H7 (cell line): ENCODE measurements at regions not wholly inside any gene's neighbourhood (a gene's known extent, or its start where the extent isn't known, plus 50 kb on each side); places are given as distances from the start of the nearest gene placed in this dataset.
A peak's percentile ranks its signal among the peaks of the same experiment; 100 is the strongest.

Source experiments
- DNase-seq: peaks from one replicate; pipeline ENCODE4 v3.0.0; 2012
- H3K27me3 ChIP-seq: 2 replicates; pipeline ENCODE4 v1.6.0; 2011; ENCODE audit warnings: mild to moderate bottlenecking, low read length; ENCODE audit not compliant: control insufficient read depth, insufficient read depth
- H3K36me3 ChIP-seq: replicated peaks from 2 replicates; pipeline ENCODE4 v1.5.1; 2011; ENCODE audit warnings: low read length; ENCODE audit not compliant: control insufficient read depth, insufficient read depth
- H3K4me3 ChIP-seq: 2 replicates; pipeline ENCODE4 v1.5.1; 2011; ENCODE audit warnings: low read depth, mild to moderate bottlenecking, control low read depth, low read length, moderate library complexity; ENCODE audit not compliant: insufficient read depth

DNA sequence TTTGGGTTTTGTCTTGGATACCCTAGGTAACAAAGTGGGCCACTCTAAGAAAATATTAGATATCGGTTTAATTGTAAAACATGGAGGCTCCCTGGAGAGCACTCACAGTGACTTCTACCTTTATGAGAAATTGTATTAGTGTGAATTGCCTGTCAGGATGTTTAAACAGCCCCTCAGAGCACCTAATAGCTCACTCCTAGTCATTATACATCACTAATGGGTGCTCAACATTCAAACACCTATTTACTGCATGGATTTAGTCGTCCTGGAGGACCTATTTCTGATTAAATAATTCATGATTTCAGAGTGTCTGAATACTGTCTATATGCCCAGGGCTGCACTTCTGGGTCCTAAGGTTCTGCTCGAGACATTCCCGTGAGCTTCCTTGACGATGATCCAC is 430.2 kb upstream of the EEF2KMT start:
- no peaks in the 10 kb centered on the region for H3K36me3 ChIP-seq
- no peak for DNase-seq
- no peak overlapping the region for H3K4me3 ChIP-seq
- H3K27me3 ChIP-seq = no peaks in the 10 kb centered on the region

DNA sequence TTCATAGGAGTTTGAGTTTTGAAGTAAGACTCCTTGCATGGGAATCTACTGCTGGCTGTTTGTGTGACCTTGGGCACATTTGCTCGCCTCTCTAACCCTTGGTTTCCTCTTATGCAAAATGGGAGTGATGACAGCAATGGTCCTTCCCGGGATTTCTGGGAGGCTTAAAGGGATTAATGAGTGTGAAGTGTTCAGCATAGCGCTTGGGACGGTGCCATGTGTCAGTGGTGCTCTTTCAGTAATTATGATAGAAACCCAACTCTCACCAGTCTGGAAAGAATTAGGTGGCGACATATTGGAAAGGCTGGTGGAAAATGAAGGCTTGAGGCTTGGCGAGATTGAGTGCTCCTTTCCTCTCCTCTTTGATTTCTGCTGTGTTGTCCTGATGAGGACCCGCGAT is 429.2 kb upstream of the EEF2KMT start:
- no peak for DNase-seq
- H3K27me3 ChIP-seq = no peaks in the 10 kb centered on the region
- no peak overlapping the region for H3K4me3 ChIP-seq
- no peaks in the 10 kb centered on the region for H3K36me3 ChIP-seq

DNA sequence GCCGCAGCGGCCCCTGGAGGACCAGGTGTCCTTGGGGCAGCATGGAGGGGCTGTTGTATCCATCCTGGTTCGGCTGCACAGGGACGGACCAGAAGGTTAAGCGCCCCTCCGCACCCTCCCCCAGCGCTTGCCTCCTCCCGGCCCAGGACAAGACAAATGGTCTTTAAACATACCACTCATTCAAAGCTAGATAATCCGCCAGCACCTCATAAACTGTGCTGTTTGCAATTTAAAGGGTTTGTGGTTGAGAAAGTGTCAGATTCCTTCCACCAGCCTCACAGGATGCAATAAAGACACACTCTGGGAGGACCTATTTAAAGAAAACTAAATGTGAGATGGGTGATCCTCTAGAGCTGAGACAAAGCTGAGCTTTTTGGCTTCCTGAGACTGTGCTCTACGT is 426.2 kb upstream of the EEF2KMT start:
- no peaks in the 10 kb centered on the region for H3K27me3 ChIP-seq
- peak; percentile 16 for DNase-seq
- H3K4me3 ChIP-seq = no peak overlapping the region
- no peaks in the 10 kb centered on the region for H3K36me3 ChIP-seq

DNA sequence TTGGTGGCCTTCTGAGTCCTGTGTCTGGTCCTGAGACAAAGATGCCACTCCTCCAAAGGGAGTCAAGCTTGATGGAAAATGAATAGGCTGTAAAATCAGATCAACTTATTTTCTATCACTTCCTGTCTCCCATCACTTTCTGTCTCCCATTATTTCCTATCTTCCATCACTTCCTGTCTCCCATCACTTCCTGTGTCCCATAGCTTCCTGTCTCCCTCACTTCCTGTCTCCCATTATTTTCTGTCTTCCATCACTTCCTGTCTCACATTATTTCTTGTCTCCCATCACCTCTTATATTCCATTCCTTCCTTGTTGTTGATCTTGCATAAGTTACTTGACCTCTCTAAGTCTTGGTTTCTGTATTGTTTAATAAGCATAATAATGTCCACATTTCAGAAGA is 418.5 kb upstream of the EEF2KMT start:
- no peaks in the 10 kb centered on the region for H3K27me3 ChIP-seq
- H3K4me3 ChIP-seq = no peak overlapping the region
- H3K36me3 ChIP-seq = no peaks in the 10 kb centered on the region
- no peak for DNase-seq

- Histone ChIP-seq H3K36me3 (no peaks in the 10 kb centered on the region), H3K4me3 (no peak overlapping the region), H3K27me3 (no peaks in the 10 kb centered on the region)
- no peak for DNase-seq
Observed at GRCh38 chr16:5512014-5512413, 414.4 kb upstream of the EEF2KMT start.

DNA sequence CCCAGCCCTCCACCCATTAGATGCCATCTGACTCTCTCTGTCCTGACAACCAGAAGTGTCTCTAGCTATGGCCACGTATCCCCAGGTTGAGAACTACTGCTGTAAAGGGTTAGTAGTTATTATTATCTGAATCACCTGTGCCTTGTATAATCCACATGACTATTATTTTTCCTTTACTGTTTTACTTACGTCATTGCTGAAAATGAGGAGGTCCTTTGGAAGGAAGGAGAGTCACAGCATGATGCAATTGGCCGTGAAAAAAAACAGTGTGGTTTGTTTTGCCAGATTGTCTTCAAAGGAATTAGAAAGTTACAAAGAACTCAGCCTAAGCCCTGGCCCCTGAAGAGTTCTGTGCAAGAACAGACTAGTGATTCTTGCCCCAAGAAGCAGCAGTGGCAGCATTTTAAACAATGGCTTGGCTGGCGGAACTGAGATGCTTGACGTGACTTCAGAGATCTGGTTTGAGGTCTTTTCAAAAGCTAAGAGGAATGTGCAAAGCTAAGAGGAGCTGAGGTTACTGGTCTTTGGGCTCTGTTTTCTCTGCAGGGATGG is 413.3 kb upstream of the EEF2KMT start:
- DNase-seq = no peak
- no peaks in the 10 kb centered on the region for H3K27me3 ChIP-seq

GRCh38 chr16:5509794-5510193 is 412.2 kb upstream of the EEF2KMT start:
- DNase-seq = no peak
- H3K36me3 ChIP-seq = no peaks in the 10 kb centered on the region
- no peaks in the 10 kb centered on the region for H3K27me3 ChIP-seq
- H3K4me3 ChIP-seq = no peak overlapping the region

More for the DNA sequence above, 413.3 kb upstream of the EEF2KMT start:
- Histone ChIP-seq H3K36me3 (no peaks in the 10 kb centered on the region), H3K4me3 (no peak overlapping the region)

- no peak for DNase-seq
- Histone ChIP-seq H3K4me3 (no peak overlapping the region), H3K27me3 (no peaks in the 10 kb centered on the region), H3K36me3 (no peaks in the 10 kb centered on the region)
Observed at GRCh38 chr16:5509336-5509735, 411.7 kb upstream of the EEF2KMT start.

GRCh38 chr16:5508371-5508770 is 410.8 kb upstream of the EEF2KMT start:
- no peaks in the 10 kb centered on the region for H3K36me3 ChIP-seq
- no peak for DNase-seq
- no peaks in the 10 kb centered on the region for H3K27me3 ChIP-seq
- no peak overlapping the region for H3K4me3 ChIP-seq

- no peak for DNase-seq
- Histone ChIP-seq H3K4me3 (no peak overlapping the region), H3K27me3 (no peaks in the 10 kb centered on the region), H3K36me3 (no peaks in the 10 kb centered on the region)
Observed at GRCh38 chr16:5506021-5506420, 408.4 kb upstream of the EEF2KMT start.

- peak; percentile 37 for DNase-seq
- H3K4me3 ChIP-seq = no peak overlapping the region
- H3K36me3 ChIP-seq = no peaks in the 10 kb centered on the region
- H3K27me3 ChIP-seq = no peaks in the 10 kb centered on the region
Observed at GRCh38 chr16:5505091-5505887, 407.7 kb upstream of the EEF2KMT start.

DNA sequence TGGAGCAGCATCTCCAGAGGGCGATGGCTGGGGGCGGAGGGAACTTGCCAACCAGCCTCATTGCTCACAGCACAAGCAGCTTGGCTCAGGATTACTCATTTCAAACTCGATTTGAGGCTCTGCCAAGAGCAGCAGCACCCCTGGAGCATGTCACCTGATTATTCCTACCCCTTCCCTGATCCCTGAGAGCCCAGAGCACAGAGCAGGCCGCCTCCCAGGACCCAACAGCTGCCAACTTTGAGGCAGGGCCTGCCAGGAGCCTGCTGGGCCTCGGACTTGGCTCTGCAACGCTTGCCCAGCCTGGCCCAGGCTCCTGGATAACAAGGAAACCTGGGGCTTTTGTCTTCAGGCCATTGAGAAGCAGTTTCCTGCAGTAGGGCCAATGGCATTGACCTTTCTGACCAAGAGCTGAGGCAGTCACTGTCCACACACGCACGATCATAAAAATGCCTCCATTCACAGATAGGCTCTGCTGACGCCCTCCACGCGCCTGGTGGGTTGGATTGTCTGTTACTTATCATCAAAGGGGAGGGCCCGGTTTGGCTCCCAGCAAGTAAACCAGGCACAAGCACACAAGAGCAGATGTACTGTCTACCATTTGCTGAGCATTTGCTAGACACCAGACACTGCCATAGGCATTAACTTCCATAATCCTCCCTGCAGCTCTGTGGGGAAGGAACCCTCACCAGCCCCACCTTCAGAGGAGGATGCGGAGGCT is 406.6 kb upstream of the EEF2KMT start:
- Histone ChIP-seq H3K4me3 (no peak overlapping the region), H3K36me3 (no peaks in the 10 kb centered on the region), H3K27me3 (no peaks in the 10 kb centered on the region)
- peak; percentile 14 for DNase-seq

DNA sequence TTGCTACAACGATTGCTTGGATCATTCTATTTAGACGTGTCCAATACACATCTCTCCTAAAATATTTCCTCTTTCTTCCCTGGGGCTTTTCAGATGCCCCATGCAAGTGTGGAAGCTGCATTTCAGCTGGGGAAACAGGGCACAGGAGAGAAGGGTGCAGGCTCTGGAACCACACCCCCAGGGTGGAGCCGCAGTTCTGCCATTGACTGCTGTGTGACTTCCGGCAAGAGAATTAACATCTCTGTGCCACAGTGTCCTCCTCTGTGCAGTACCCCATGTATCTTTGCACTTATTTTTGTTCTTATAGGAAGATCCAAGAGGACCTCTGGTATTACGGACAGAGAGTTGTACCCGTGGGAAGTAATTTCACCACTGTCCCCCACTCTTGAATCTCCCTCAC is 405.3 kb upstream of the EEF2KMT start:
- H3K27me3 ChIP-seq = no peaks in the 10 kb centered on the region
- DNase-seq = no peak
- no peaks in the 10 kb centered on the region for H3K36me3 ChIP-seq
- H3K4me3 ChIP-seq = no peak overlapping the region

DNA sequence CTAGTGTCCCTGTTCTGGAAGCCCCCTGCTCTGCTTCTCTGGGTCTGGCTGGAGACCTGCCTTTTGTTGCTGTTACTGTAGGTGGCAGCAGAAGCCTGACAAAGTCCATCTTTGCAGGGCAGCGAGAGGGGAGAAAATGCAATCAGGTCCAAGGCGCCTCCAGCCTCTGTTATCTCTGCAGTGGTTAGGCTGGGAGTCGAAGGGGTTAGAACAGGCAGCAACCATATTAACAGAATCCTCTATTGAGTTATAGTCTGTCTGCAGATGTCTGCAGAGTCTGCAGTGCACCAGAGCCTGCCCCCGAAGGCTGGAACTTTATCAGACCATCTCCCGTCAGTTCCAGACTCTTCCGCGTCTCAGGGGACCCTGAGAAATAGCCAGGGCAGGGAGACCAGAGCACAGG is 404.9 kb upstream of the EEF2KMT start:
- H3K36me3 ChIP-seq = no peaks in the 10 kb centered on the region
- peak; percentile 74 for DNase-seq

DNA sequence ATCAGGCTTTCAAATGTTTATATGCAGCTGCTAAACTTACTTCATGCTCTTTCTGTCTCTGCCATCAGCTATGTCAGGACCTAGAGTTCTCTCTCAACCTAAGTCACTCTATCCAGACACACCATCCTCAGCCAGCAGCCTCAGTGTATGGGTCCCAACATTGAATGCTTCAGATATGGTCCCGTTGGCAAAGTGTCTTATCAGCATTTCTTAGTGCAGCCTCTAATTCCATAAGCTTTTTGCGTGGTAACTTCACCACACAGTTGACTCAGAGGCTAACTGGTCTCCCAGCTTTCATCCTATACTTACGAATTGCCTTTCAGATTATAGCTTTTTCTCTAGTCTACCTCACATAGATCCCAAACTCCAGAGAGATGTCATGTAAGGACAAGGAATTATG is 402.9 kb upstream of the EEF2KMT start:
- H3K36me3 ChIP-seq = no peaks in the 10 kb centered on the region
- no peak overlapping the region for H3K4me3 ChIP-seq
- DNase-seq = no peak
- no peaks in the 10 kb centered on the region for H3K27me3 ChIP-seq

More for the DNA sequence above, 404.9 kb upstream of the EEF2KMT start:
- Histone ChIP-seq H3K27me3 (no peaks in the 10 kb centered on the region), H3K4me3 (no peak overlapping the region)
